Activated B cell treated with CpG ODN at 0.5 μM for 24 hours (primary cell): ENCODE measurements at regions not wholly inside any gene's neighbourhood (a gene's known extent, or its start where the extent isn't known, plus 50 kb on each side); places are given as distances from the start of the nearest gene placed in this dataset.

Experiments
- ATAC-seq: fragments of 200-7000 bp; cut with Tn5 transposase; one replicate; pipeline ENCODE4 v1.10.0; 2021; ENCODE audit warnings: low read depth, mild to moderate bottlenecking, moderate library complexity
- CTCF ChIA-PET: fragments of 350-600 bp; sonication (Branson Sonifier 250); formaldehyde crosslinking; loops from one replicate; lab custom pipeline; 2021; ENCODE audit warnings: antibody characterized with exemption; lab: Charles Lee
- POLR2A ChIA-PET: fragments of 350-600 bp; sonication (Branson Sonifier 250); formaldehyde crosslinking; loops from one replicate; lab custom pipeline; 2021; ENCODE audit warnings: antibody characterized with exemption; lab: Charles Lee
- DNase-seq: peaks from one replicate; pipeline ENCODE4 v3.0.0; 2022
- H3K27ac Mint-ChIP-seq: one replicate; pipeline ENCODE4 v1.8.0; 2020; ENCODE audit warnings: mixed read lengths
- H3K27me3 Mint-ChIP-seq: one replicate; pipeline ENCODE4 v1.8.0; 2021; ENCODE audit warnings: mixed read lengths
- H3K36me3 Mint-ChIP-seq: one replicate; pipeline ENCODE4 v1.8.0; 2021; ENCODE audit warnings: low read depth, mixed read lengths
- H3K4me1 Mint-ChIP-seq: one replicate; pipeline ENCODE4 v1.8.0; 2021; ENCODE audit warnings: mixed read lengths
- H3K4me3 Mint-ChIP-seq: one replicate; pipeline ENCODE4 v1.8.0; 2020; ENCODE audit warnings: mild to moderate bottlenecking, mixed read lengths
- H3K9me3 Mint-ChIP-seq: one replicate; pipeline ENCODE4 v1.8.0; 2020; ENCODE audit warnings: mixed read lengths
- intact Hi-C: fragments of 100-400 bp; cut with micrococcal nuclease; formaldehyde crosslinking; loops from one replicate; pipeline ENCODE4 v1.15.1; 2024
- TF ChIP-seq, protein P1 (sequence below): fragments of 200-600 bp; IDR thresholded peaks from one replicate; pipeline ENCODE4 v1.8.0; 2022; ENCODE audit warnings: antibody characterized with exemption, mild to moderate bottlenecking

DNA sequence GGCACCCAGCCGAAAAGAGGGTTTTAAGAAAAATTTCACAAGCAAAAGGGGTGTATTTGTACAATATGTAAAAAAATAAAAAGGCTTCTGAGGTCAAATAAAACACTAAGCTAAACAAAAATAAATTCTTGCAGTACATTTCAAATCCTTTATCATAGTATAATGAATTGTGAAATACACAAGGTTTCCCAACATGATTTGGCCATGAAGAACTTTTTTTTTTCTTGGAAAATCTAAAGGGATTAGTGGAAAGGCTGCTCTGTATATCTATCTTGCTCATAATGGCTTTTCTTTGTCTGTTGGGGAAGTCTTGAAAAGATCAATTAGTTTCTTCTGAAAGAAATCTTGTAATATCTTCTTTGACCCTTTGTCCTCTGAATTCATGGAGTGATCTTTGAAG, 593.4 kb downstream of the PLPP3 start:
- CTCF ChIA-PET: no interaction called here
- intact Hi-C loops: no loop called here

DNA sequence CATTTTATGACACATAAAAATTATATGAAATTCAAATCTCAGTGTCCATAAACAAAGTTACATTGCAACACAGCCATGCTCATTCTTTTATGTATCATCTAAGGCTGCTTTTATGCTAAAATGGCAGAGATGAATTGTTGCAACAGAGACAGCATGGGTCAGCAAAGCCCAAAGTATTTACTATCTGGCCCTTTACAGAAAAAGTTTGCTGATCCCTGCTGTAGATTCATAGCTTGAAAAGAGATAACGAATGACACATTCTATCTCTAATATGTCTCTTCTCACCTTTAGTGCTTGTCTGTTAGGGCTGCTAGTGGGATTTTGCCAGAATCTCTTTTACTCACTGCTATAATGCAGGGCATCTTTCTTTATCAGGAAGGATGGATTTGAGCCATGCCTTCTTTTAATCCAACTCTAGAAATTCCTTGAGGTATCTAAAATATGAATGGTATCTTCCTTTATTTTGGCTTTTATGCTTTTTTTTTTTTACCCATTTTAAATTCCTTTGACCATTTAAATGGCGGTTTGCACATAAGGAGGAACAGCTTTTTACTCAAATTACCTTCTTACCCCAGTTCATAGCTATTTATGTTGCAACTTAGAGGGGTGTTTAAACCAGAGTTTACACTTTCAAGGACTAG, 598.2 kb downstream of the PLPP3 start:
- no peak overlapping the region for H3K4me3 Mint-ChIP-seq
- ATAC-seq (no peak), DNase-seq (no peak)
- H3K27ac Mint-ChIP-seq: no peak overlapping the region
- H3K9me3 Mint-ChIP-seq: peaks cover 3% of the 10 kb centered on the region
- H3K27me3 Mint-ChIP-seq: peaks cover 3% of the 10 kb centered on the region
- ChIA-PET POLR2A (no interaction called here), CTCF (no interaction called here)
- TF ChIP-seq, protein P1, sequence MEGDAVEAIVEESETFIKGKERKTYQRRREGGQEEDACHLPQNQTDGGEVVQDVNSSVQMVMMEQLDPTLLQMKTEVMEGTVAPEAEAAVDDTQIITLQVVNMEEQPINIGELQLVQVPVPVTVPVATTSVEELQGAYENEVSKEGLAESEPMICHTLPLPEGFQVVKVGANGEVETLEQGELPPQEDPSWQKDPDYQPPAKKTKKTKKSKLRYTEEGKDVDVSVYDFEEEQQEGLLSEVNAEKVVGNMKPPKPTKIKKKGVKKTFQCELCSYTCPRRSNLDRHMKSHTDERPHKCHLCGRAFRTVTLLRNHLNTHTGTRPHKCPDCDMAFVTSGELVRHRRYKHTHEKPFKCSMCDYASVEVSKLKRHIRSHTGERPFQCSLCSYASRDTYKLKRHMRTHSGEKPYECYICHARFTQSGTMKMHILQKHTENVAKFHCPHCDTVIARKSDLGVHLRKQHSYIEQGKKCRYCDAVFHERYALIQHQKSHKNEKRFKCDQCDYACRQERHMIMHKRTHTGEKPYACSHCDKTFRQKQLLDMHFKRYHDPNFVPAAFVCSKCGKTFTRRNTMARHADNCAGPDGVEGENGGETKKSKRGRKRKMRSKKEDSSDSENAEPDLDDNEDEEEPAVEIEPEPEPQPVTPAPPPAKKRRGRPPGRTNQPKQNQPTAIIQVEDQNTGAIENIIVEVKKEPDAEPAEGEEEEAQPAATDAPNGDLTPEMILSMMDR: no peak
- H3K36me3 Mint-ChIP-seq: no peaks in the 10 kb centered on the region
- H3K4me1 Mint-ChIP-seq: no peaks in the 10 kb centered on the region
- intact Hi-C loops: no loop called here

More for the DNA sequence above, 593.4 kb downstream of the PLPP3 start:
- Mint-ChIP-seq H3K4me1 (no peaks in the 10 kb centered on the region), H3K4me3 (no peak overlapping the region), H3K27me3 (peaks cover 3% of the 10 kb centered on the region), H3K27ac (no peak overlapping the region), H3K36me3 (no peaks in the 10 kb centered on the region), H3K9me3 (no peaks in the 10 kb centered on the region)
- POLR2A ChIA-PET: no interaction called here
- no peak for ATAC-seq
- TF ChIP-seq, protein P1: no peak
- DNase-seq: no peak

DNA sequence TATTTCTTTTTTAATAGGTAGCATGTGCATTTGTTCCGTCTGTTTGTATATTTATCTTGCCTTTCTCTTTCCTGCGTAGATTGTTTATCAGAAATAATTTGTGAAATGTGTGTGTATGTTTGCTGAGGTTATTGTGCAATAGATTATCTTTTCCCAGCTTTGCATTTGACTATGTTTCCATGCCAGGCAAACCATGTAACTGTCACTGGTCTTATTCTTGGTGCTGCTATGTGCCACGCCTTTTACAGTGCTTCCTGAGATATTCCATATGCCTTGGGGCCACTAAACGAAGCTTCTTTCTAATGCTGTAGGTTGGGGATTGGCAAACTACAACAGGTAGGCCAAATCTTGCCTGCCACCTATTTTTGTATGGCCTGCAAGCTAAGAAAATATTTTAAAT, 598.8 kb downstream of the PLPP3 start:
- TF ChIP-seq, protein P1: no peak
- ATAC-seq (no peak), DNase-seq (no peak)
- Mint-ChIP-seq H3K9me3 (peaks cover 3% of the 10 kb centered on the region), H3K4me3 (no peak overlapping the region), H3K4me1 (no peaks in the 10 kb centered on the region), H3K36me3 (no peaks in the 10 kb centered on the region), H3K27ac (no peak overlapping the region), H3K27me3 (peaks cover 3% of the 10 kb centered on the region)
- ChIA-PET CTCF (no interaction called here), POLR2A (no interaction called here)
- intact Hi-C loops: no loop called here

DNA sequence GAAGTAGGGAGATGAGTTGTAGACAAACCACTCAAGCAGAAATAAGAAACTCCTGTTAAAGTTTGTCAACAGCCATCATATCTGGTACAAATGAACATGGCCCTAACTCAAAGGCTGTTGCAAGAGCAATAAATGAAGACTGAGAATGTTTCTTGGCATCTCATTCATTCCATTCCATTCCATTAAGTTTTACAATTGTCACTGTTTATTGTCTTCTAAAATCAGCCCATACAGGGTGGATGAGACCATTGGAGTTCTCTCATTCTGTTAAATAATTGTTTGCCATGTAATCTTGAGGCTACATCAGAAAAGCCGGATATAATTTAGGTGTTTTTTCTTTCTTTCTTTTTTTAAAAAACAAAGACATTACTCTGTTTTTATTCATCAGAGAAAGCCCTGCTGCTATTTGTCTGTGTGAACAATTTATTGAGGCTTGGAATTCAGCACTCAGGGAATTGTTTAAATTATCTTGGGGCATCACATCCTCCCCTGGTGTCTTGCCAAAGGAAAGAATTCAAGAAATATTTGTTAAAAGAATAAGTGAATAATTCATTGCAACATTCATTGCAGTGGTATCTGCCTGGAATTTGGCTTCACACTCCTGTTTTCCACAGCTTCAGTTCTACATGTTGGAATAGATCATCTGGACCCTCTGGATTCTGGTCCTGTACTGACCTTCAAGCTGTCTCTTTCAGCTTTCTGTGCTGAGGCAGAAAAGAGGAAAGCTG, 604.5 kb downstream of the PLPP3 start:
- H3K36me3 Mint-ChIP-seq: no peaks in the 10 kb centered on the region
- ATAC-seq: no peak
- peaks cover 10% of the 10 kb centered on the region for H3K27me3 Mint-ChIP-seq
- H3K9me3 Mint-ChIP-seq: peaks cover 3% of the 10 kb centered on the region
- no peaks in the 10 kb centered on the region for H3K4me1 Mint-ChIP-seq
- H3K27ac Mint-ChIP-seq: no peak overlapping the region
- no peak for DNase-seq
- CTCF ChIA-PET: no interaction called here
- intact Hi-C loops: no loop called here
- POLR2A ChIA-PET: no interaction called here
- TF ChIP-seq, protein P1: no peak
- H3K4me3 Mint-ChIP-seq: no peak overlapping the region

DNA sequence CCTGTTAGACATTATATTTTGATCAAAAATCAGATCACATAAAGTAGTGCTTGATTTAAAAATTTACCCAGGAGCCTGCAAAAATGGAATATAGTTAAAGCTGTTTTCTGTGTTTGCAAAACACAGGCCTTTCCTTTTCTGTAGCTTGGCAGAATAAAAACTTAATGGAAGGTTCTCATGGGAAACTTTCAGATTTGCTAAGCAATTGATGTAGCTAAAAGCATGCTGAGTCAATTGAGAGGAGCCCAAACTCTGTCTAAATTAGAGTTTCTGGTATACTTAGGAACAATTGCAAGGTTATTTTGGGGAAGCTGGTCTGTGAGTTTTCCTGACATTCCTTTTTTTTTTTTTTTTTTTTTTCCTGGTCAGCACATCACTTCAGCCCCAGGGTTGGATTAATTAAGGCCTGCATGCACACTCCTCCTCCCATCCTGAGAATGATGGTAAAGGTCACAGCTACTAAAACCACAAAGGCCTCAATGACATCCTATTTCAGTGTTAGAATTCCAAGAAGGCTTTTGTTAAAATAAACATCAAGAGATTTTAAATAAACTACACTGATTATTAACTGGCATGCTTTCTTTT, 608.7 kb downstream of the PLPP3 start:
- Mint-ChIP-seq H3K27ac (no peak overlapping the region), H3K4me1 (no peaks in the 10 kb centered on the region), H3K36me3 (no peaks in the 10 kb centered on the region), H3K9me3 (no peaks in the 10 kb centered on the region), H3K27me3 (peaks cover 24% of the 10 kb centered on the region), H3K4me3 (no peak overlapping the region)
- ATAC-seq (no peak), DNase-seq (no peak)
- ChIA-PET CTCF (no interaction called here), POLR2A (no interaction called here)
- TF ChIP-seq, protein P1: no peak
- intact Hi-C loops: no loop called here
